GM23338 (cell line): ENCODE measurements at regions not wholly inside any gene's neighbourhood (a gene's known extent, or its start where the extent isn't known, plus 50 kb on each side); places are given as distances from the start of the nearest gene placed in this dataset.

ENCODE experiments used
- ATAC-seq: fragments of 200-7000 bp; cut with Tn5 transposase; 3 replicates; pipeline ENCODE4 v1.9.1; 2020
- DNase-seq: peaks from one replicate; pipeline ENCODE4 v3.0.0-alpha.2; 2015; ENCODE audit warnings: low spot score
- H2AFZ ChIP-seq: fragments of 200-600 bp; sonication (generic); 2 replicates; pipeline ENCODE4 v1.8.0; 2016; ENCODE audit warnings: antibody characterized with exemption, mild to moderate bottlenecking, moderate library complexity
- H3F3A ChIP-seq: fragments of 200-600 bp; sonication (generic); replicated peaks from 2 replicates; pipeline ENCODE4 v1.8.0; 2017; ENCODE audit warnings: antibody characterized with exemption, mixed run types, low read depth
- H3K27ac ChIP-seq: fragments of 200-600 bp; sonication (generic); 2 replicates; pipeline ENCODE4 v1.6.1; 2016; ENCODE audit warnings: low read depth
- H3K27me3 ChIP-seq: fragments of 200-600 bp; sonication (generic); 2 replicates; pipeline ENCODE4 v1.8.0; 2016; ENCODE audit warnings: mild to moderate bottlenecking, mixed run types, moderate library complexity; ENCODE audit not compliant: insufficient read depth
- H3K36me3 ChIP-seq: fragments of 200-600 bp; sonication (generic); 2 replicates; pipeline ENCODE4 v1.8.0; 2016; ENCODE audit warnings: mild to moderate bottlenecking; ENCODE audit not compliant: insufficient read depth
- H3K4me1 ChIP-seq: fragments of 200-600 bp; sonication (generic); 2 replicates; pipeline ENCODE4 v1.8.0; 2016; ENCODE audit warnings: mild to moderate bottlenecking, moderate library complexity; ENCODE audit not compliant: insufficient read depth
- H3K4me2 ChIP-seq: fragments of 200-600 bp; sonication (generic); 2 replicates; pipeline ENCODE4 v1.7.1; 2017; ENCODE audit warnings: mixed run types
- H3K4me3 ChIP-seq: fragments of 200-600 bp; sonication (generic); 2 replicates; pipeline ENCODE4 v1.6.1; 2016; ENCODE audit warnings: mixed run types
- H3K79me2 ChIP-seq: fragments of 200-600 bp; sonication (generic); replicated peaks from 2 replicates; pipeline ENCODE4 v1.8.0; 2017; ENCODE audit warnings: mild to moderate bottlenecking; ENCODE audit not compliant: insufficient read depth
- H3K9me2 ChIP-seq: fragments of 200-600 bp; sonication (generic); 2 replicates; pipeline ENCODE4 v1.8.0; 2017; ENCODE audit not compliant: insufficient read depth
- H4K20me1 ChIP-seq: fragments of 200-600 bp; sonication (generic); replicated peaks from 2 replicates; pipeline ENCODE4 v1.8.0; 2017; ENCODE audit warnings: mild to moderate bottlenecking; ENCODE audit not compliant: insufficient read depth
- H3K27ac Mint-ChIP-seq: 2 replicates; pipeline ENCODE4 v1.8.0; 2020; ENCODE audit warnings: inconsistent platforms, mild to moderate bottlenecking, moderate library complexity, mixed read lengths
- H3K27me3 Mint-ChIP-seq: 3 replicates; pipeline ENCODE4 v1.8.0; 2022; ENCODE audit warnings: low read depth, mild to moderate bottlenecking, moderate library complexity, mixed read lengths, inconsistent platforms; ENCODE audit not compliant: insufficient read depth, poor library complexity
- H3K36me3 Mint-ChIP-seq: 3 replicates; pipeline ENCODE4 v1.8.0; 2021; ENCODE audit warnings: low read depth, mild to moderate bottlenecking, inconsistent platforms, moderate library complexity, mixed read lengths
- H3K4me1 Mint-ChIP-seq: 3 replicates; pipeline ENCODE4 v1.8.0; 2020; ENCODE audit warnings: mild to moderate bottlenecking, inconsistent platforms, mixed read lengths
- H3K4me3 Mint-ChIP-seq: 3 replicates; pipeline ENCODE4 v1.8.0; 2021; ENCODE audit warnings: moderate library complexity, mild to moderate bottlenecking, inconsistent platforms, mixed read lengths
- H3K9me3 Mint-ChIP-seq: 3 replicates; pipeline ENCODE4 v1.8.0; 2020; ENCODE audit warnings: moderate library complexity, mild to moderate bottlenecking, inconsistent platforms, mixed read lengths
- CREB1 ChIP-seq: fragments of 250-450 bp; sonication (Bioruptor Pico); IDR thresholded peaks from 2 replicates; pipeline ENCODE4 v1.5.0; 2020; ENCODE audit warnings: low read depth, mild to moderate bottlenecking, moderate library complexity
- ETS1 ChIP-seq: IDR thresholded peaks from 2 replicates; pipeline ENCODE4 v1.6.1; 2016; ENCODE audit warnings: antibody characterized with exemption
- EZH2 ChIP-seq: fragments of 200-600 bp; sonication (generic); IDR thresholded peaks from one replicate; pipeline ENCODE4 v1.8.0; 2017; ENCODE audit warnings: antibody characterized with exemption, mild to moderate bottlenecking, low read depth; ENCODE audit not compliant: unreplicated experiment
- EZH2phosphoT487 ChIP-seq: fragments of 200-600 bp; sonication (generic); IDR thresholded peaks from one replicate; pipeline ENCODE4 v1.8.1; 2018; ENCODE audit warnings: antibody characterized with exemption; ENCODE audit not compliant: unreplicated experiment
- JUNB ChIP-seq: IDR thresholded peaks from one replicate; pipeline ENCODE4 v1.6.1; 2016; ENCODE audit warnings: antibody characterized with exemption; ENCODE audit not compliant: unreplicated experiment
- NANOG ChIP-seq: IDR thresholded peaks from 2 replicates; pipeline ENCODE4 v1.6.1; 2016; ENCODE audit warnings: antibody characterized with exemption, borderline replicate concordance
- POLR2AphosphoS5 ChIP-seq: IDR thresholded peaks from 2 replicates; pipeline ENCODE4 v1.6.1; 2016; ENCODE audit warnings: antibody characterized with exemption, low read depth
- REST ChIP-seq: IDR thresholded peaks from one replicate; pipeline ENCODE4 v1.6.1; 2018; ENCODE audit warnings: antibody characterized with exemption; ENCODE audit not compliant: unreplicated experiment
- STAT1 ChIP-seq: IDR thresholded peaks from one replicate; pipeline ENCODE4 v1.6.1; 2016; ENCODE audit warnings: antibody characterized with exemption; ENCODE audit not compliant: unreplicated experiment
- ZNF114 ChIP-seq: fragments of 250-450 bp; sonication (Bioruptor Pico); IDR thresholded peaks from 2 replicates; pipeline ENCODE4 v1.5.0; 2020; ENCODE audit warnings: mild to moderate bottlenecking, moderate library complexity
- ZNF331 ChIP-seq: fragments of 250-450 bp; sonication (Bioruptor Pico); IDR thresholded peaks from 2 replicates; pipeline ENCODE4 v1.5.0; 2020; ENCODE audit warnings: low read depth, mild to moderate bottlenecking, moderate library complexity
- ZNF462 ChIP-seq: fragments of 250-450 bp; sonication (Bioruptor Pico); IDR thresholded peaks from 2 replicates; pipeline ENCODE4 v1.5.0; 2020; ENCODE audit warnings: mild to moderate bottlenecking, moderate library complexity

- no peaks in the 10 kb centered on the region for H3F3A ChIP-seq
- no peak overlapping the region for H3K27ac Mint-ChIP-seq
These were observed 105.1 kb upstream of the MAP1LC3B2 start for GRCh38 chr12:116454076-116454475.

More at GRCh38 chr12:116454076-116454475, 105.1 kb upstream of the MAP1LC3B2 start:
- Histone ChIP-seq H3K9me2 (no peaks in the 10 kb centered on the region), H3K4me3 (no peak overlapping the region), H3K27me3 (no peaks in the 10 kb centered on the region), H2AFZ (no peak overlapping the region), H3K79me2 (no peaks in the 10 kb centered on the region), H4K20me1 (no peaks in the 10 kb centered on the region), H3K4me2 (no peak overlapping the region), H3K27ac (no peak overlapping the region), H3K4me1 (peaks cover 4% of the 10 kb centered on the region; the same call in 1 of the 2 replicates), H3K36me3 (no peaks in the 10 kb centered on the region)
- DNase-seq (no peak), ATAC-seq (no peak)
- no peaks in the 10 kb centered on the region; the same call in 1 of the 3 replicates for H3K9me3 Mint-ChIP-seq
- no peak overlapping the region for H3K4me3 Mint-ChIP-seq
- TF ChIP-seq STAT1 (no peak), EZH2phosphoT487 (no peak), EZH2 (no peak), CREB1 (CRISPR knock-in tag) (no peak), ZNF462 (no peak), REST (no peak), JUNB (no peak), ZNF331 (CRISPR knock-in tag) (no peak), ZNF114 (CRISPR knock-in tag) (no peak), NANOG (no peak), ETS1 (no peak), POLR2AphosphoS5 (no peak)
- H3K27me3 Mint-ChIP-seq, result peaks cover 12% of the 10 kb centered on the region
- H3K36me3 Mint-ChIP-seq, result no peaks in the 10 kb centered on the region; the same call in 2 of the 3 replicates
- H3K4me1 Mint-ChIP-seq, result peaks cover 15% of the 10 kb centered on the region
